ENCODE measurements at regions not wholly inside any gene's neighbourhood (a gene's known extent, or its start where the extent isn't known, plus 50 kb on each side); places are given as distances from the start of the nearest gene placed in this dataset.

- no peak overlapping the region for H3K4me3 ChIP-seq (ENCODE audit: low read depth, low read length)
Measured at GRCh38 chr13:78393286-78394142, 209.8 kb downstream of the POU4F1 start.

DNA sequence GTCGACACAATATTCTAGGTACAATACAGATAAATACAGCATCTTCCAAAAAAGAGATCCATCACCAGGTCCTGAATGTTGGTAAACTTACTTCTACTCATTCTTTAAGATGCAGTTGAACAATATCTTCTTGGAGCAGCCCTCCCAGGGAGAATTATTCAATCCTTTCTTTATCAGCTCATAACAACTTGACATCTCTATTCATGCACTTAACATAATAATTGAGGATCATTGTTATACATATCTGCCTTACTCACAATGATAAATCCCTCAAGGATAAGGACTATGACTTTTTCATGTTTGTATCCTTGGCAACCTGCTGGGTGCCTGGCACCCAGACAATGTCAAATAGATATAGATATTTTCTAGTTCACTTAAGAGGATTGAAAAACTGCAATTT lies 219.5 kb downstream of the POU4F1 start:
- TF ChIP-seq CTCF (IDR thresholded peaks at IDR 0.05; ENCODE audit: low read depth, low read length) = no peak
- H3K4me3 ChIP-seq (ENCODE audit: low read depth, low read length) = no peak overlapping the region
- no peak for DNase-seq (ENCODE audit: low read depth, low spot score)
- in situ Hi-C loops (cut with HindIII; ENCODE audit: low sequenced_read_pairs) = no loop called here

More at GRCh38 chr13:78393286-78394142, 209.8 kb downstream of the POU4F1 start:
- no peak for DNase-seq (ENCODE audit: low read depth, low spot score)
- in situ Hi-C loops (cut with HindIII; ENCODE audit: low sequenced_read_pairs) = no loop called here
- TF ChIP-seq CTCF (IDR thresholded peaks at IDR 0.05; ENCODE audit: low read depth, low read length) = no peak

DNA sequence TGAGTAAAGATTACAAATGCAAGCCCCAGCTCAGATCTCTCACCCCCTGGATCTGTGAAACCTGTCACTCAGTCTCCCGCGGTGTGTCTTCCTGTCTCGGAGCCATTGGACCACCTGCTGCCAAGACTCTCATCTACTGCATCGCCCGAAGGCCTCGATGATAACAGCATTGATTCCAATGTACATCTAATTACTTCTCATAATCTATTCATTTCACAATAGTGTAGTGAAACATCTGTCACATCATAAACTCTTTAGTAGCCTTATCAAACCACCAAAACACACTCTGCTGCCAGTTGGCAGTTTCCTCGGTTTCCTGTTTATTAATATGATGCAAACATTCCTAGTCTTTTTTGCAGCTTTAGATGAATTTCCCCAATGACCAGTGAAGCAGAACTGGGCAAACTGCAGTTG lies 220.3 kb downstream of the POU4F1 start:
- no peak overlapping the region for H3K4me3 ChIP-seq (ENCODE audit: low read depth, low read length)
- in situ Hi-C loops (cut with HindIII; ENCODE audit: low sequenced_read_pairs) = no loop called here
- TF ChIP-seq CTCF (IDR thresholded peaks at IDR 0.05; ENCODE audit: low read depth, low read length) = no peak
- no peak for DNase-seq (ENCODE audit: low read depth, low spot score)

DNA sequence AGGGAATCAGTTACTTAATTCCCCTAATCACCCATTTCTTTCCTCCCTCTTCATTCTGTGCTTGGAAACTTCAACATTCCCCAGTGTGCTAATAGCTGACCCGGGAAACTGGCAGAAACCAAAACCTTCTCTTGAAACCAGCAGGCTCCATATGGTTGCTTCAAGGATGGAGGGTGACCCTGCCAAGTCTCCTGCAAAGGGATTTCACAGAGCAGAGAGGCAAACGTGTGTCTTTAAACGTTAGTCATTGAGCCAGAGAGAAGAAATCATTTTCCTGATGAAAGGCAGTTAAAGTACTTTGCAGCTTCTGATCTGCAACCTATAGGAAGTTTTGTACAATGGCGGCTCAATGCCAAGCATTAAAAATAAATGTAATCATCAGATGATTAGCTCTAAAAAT lies 220.9 kb downstream of the POU4F1 start:
- DNase-seq (ENCODE audit: low read depth, low spot score) = no peak
- in situ Hi-C loops (cut with HindIII; ENCODE audit: low sequenced_read_pairs) = no loop called here
- no peak for TF ChIP-seq CTCF (IDR thresholded peaks at IDR 0.05; ENCODE audit: low read depth, low read length)
- H3K4me3 ChIP-seq (ENCODE audit: low read depth, low read length) = no peak overlapping the region

DNA sequence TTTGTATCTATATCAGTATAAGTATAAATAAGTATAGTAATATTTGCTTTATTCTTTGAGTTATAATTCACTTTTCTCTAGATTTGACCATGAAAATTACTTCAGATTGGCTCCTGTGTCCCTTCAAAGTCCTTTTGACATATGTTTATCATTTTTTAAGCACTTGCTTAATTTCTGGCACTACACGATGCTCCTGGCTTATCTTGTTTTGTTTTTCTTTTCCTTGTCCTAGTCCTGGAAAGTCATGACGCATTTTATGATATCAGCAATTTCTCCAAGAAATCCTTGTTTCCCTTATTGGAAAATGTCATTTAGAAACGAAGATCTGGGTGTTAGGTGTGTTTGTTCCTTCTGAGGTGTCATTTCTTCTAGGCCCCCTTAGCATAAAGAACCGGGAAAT lies 226.5 kb downstream of the POU4F1 start:
- in situ Hi-C loops (cut with HindIII; ENCODE audit: low sequenced_read_pairs) = no loop called here
- no peak overlapping the region for H3K4me3 ChIP-seq (ENCODE audit: low read depth, low read length)
- no peak for TF ChIP-seq CTCF (IDR thresholded peaks at IDR 0.05; ENCODE audit: low read depth, low read length)
- no peak for DNase-seq (ENCODE audit: low read depth, low spot score)

- no peak overlapping the region for H3K4me3 ChIP-seq (ENCODE audit: low read depth, low read length)
- DNase-seq (ENCODE audit: low read depth, low spot score) = no peak
- in situ Hi-C loops (cut with HindIII; ENCODE audit: low sequenced_read_pairs) = no loop called here
- TF ChIP-seq CTCF (IDR thresholded peaks at IDR 0.05; ENCODE audit: low read depth, low read length) = no peak
Measured at GRCh38 chr13:78376033-78376432, 227.3 kb downstream of the POU4F1 start.

All from astrocyte of the spinal cord (primary cell).